H1 (cell line): ENCODE measurements at regions not wholly inside any gene's neighbourhood (a gene's known extent, or its start where the extent isn't known, plus 50 kb on each side); places are given as distances from the start of the nearest gene placed in this dataset.

ENCODE experiments used
- CHD7 ChIP-seq: fragments of 300-600 bp; sonication (generic); IDR thresholded peaks from 2 replicates; pipeline ENCODE4 v1.7.1; 2012; ENCODE audit warnings: low read length, moderate library complexity, mild to moderate bottlenecking, inconsistent platforms; ENCODE audit not compliant: insufficient replicate concordance
- EP300 ChIP-seq, 2 experiments: IDR thresholded peaks; 1 replicate in 1 of 2; 2 replicates in 1 of 2; pipeline ENCODE4 v1.6.1; 2011 to 2012; ENCODE audit warnings: low read depth in 2 of 2, low read length in 2 of 2, mild to moderate bottlenecking in 2 of 2, borderline replicate concordance in 1 of 2, inconsistent platforms in 1 of 2, moderate library complexity in 1 of 2
- JUN ChIP-seq: IDR thresholded peaks from 2 replicates; pipeline ENCODE4 v1.6.1; 2011; ENCODE audit warnings: low read depth, mild to moderate bottlenecking, improper control_type of control experiment, low read length
- TEAD4 ChIP-seq: IDR thresholded peaks from 2 replicates; pipeline ENCODE4 v1.6.1; 2012; ENCODE audit warnings: low read depth, low read length, inconsistent platforms, mixed read lengths
- TF ChIP-seq, protein P1 (sequence below): IDR thresholded peaks from 2 replicates; pipeline ENCODE4 v1.6.1; 2011; ENCODE audit warnings: low read length, improper control_type of control experiment
- TF ChIP-seq, protein P2 (sequence below), 3 experiments: IDR thresholded peaks; 1 replicate in 2 of 3; 2 replicates in 1 of 3; pipeline versions ENCODE4 v1.5.1 to v1.6.1; 2011; ENCODE audit warnings: low read length in 3 of 3, mild to moderate bottlenecking in 3 of 3, inconsistent platforms in 2 of 3, low read depth in 1 of 3, moderate library complexity in 1 of 3; ENCODE audit not compliant: insufficient read depth in 1 of 3; ENCODE audit errors: control extremely low read depth in 1 of 3

DNA sequence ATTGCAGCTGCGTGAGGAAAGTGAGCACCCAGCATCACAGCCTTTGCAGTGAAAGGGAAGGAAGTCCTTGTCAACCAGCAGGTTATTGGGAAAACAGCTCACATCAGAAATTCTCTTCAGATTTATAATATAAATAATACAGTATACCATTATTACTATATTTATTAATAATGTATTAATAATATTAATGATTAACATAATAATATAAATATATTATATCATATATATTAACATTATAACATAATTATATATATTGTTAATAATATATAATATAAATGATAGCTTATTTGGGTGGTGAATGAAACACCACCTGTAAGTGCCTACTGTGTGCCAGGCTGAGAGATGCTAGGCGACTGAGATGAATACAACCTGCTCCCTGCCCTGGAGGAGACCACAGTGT lies 423.0 kb downstream of the TCERG1L start:
- TF ChIP-seq, protein P1, sequence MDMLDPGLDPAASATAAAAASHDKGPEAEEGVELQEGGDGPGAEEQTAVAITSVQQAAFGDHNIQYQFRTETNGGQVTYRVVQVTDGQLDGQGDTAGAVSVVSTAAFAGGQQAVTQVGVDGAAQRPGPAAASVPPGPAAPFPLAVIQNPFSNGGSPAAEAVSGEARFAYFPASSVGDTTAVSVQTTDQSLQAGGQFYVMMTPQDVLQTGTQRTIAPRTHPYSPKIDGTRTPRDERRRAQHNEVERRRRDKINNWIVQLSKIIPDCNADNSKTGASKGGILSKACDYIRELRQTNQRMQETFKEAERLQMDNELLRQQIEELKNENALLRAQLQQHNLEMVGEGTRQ, result no peak
- no peak for TF ChIP-seq JUN
- no peak for TF ChIP-seq EP300 (IDR thresholded peaks at IDR 0.05; ENCODE audit: borderline replicate concordance in 1 of 2, low read depth in 2 of 2, low read length in 2 of 2)
- TF ChIP-seq, protein P2, sequence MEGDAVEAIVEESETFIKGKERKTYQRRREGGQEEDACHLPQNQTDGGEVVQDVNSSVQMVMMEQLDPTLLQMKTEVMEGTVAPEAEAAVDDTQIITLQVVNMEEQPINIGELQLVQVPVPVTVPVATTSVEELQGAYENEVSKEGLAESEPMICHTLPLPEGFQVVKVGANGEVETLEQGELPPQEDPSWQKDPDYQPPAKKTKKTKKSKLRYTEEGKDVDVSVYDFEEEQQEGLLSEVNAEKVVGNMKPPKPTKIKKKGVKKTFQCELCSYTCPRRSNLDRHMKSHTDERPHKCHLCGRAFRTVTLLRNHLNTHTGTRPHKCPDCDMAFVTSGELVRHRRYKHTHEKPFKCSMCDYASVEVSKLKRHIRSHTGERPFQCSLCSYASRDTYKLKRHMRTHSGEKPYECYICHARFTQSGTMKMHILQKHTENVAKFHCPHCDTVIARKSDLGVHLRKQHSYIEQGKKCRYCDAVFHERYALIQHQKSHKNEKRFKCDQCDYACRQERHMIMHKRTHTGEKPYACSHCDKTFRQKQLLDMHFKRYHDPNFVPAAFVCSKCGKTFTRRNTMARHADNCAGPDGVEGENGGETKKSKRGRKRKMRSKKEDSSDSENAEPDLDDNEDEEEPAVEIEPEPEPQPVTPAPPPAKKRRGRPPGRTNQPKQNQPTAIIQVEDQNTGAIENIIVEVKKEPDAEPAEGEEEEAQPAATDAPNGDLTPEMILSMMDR (IDR thresholded peaks at IDR 0.05; ENCODE audit: control extremely low read depth in 1 of 3, insufficient read depth in 1 of 3, low read depth in 1 of 3, low read length in 3 of 3), result no peak
- TF ChIP-seq CHD7, result no peak
- TF ChIP-seq TEAD4, result no peak
